ENCODE measurements at regions not wholly inside any gene's neighbourhood (a gene's known extent, or its start where the extent isn't known, plus 50 kb on each side); places are given as distances from the start of the nearest gene placed in this dataset.
"Not testable (repeated sequence)": the region's sequence is repeated elsewhere in the genome, so short reads cannot be mapped to it uniquely, and the experiment has no call there.

DNA sequence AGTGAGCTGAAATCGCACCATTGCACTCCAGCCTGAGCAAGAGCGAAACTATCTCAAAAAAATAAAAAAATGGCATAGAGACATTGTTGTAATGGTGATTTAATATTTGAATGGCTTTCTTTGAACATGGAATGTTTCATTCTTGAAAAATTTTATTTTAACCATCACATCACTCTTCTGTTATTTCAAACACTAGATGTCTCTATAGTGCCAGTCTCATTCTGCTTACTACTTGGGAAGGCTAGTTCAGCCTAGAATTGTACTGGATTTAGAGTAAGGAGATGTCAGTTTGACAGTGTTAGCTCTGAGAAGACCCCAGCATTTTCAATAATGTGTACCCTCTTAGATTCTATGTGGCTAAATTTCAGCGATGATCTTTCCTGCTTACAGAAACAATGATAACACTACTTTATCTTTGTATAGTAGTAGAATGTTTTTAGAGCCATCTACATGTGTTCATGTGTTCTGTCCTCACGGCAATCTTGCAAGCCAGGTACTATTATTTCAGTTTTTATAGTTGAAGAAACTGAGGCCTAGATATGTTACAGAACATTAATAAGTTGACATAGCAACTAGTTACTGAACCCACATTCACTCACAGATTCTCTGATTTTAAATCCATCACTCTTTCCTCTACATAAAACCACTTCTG lies 142.9 kb upstream of the ZSWIM2 start:
- DNase-seq: peak in 1 of 3 donors; percentile 57

DNA sequence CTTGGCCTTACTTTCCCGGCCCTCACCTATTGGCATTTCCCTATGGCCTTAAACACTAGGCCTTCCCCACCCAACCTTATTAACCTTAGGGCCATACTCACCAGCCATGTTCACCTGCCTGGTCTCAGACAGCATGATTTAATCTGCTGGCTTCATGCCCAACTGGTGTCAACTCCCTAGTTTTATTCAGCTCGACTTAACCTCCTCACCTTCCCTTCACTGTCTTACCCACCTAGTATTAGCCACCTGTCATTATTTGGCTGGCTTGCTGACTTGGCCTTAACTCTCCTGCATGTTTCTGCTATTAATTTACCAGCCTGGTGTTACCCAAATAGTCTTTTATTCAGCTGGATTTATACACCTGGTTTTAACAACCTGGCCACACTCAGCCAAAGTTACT lies 136.0 kb upstream of the ZSWIM2 start:
- no peak for DNase-seq

DNA sequence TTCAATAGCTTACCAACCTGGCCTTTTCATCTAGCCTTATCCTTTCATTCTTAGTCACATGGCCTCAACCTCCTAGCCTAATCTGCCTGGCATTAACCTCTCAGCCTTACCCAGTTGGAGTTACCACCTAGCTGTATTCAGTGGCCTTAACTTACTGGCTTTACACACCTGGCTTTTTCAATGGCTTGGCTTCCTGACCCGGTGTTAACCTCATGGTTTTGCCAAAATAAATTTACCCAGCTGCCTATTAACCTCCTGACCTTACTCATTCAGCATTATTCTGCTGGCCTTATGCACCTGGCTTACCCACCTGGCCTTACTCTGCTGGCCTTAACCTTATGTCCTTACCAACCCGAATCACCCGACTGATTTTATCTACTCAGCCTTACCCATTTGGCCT lies 135.5 kb upstream of the ZSWIM2 start:
- DNase-seq: no peak

DNA sequence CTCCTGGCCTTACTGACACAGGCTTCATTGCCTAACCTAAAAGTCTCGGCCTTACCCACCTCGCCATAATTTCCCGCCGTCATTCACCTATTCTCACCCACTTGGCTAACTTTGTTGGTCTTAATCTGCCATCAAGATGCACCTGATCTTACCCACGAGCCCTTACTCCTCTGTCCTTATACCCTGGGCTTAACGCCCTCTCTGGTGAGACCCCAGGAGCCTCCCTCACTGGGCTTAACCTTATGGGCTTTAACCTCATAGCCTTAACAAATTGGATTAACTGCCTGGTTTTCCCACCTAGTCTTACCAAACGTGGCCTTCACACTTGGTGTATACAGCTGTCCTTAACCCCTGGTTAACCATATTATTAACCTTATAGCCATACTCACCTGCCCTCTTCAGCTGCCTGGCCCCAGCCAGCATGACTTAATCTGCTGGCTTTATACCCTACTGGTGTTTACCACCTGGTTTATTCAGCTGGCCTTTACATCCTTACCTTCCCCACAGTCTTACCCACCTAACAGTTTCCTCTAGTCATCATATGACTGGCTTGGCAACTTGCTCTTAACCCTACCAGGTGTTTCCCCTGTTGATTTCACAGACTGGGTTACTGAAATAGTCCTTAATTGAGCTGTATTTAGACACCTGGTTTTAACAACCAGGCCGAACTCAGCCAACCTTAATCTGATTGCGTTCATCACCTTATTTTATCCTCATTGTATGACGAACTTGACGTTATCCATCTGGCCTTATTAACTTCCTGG lies 132.0 kb upstream of the ZSWIM2 start:
- no peak for DNase-seq

DNA sequence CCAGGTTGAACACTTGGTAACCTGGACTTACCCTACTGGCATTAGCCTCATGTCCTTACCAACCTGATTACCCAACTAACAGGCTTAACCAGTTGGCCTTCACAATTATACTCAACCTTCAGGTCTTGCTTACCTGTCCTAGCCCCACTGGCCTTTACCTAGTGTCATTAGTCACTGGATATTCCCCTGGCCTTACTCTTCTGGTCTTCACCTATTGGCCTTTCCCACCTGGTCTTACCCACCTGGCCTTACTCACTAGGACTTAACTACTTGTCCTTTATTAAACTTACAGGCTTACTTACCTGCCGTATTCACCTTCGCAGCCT lies 131.1 kb upstream of the ZSWIM2 start:
- no peak for DNase-seq

DNA sequence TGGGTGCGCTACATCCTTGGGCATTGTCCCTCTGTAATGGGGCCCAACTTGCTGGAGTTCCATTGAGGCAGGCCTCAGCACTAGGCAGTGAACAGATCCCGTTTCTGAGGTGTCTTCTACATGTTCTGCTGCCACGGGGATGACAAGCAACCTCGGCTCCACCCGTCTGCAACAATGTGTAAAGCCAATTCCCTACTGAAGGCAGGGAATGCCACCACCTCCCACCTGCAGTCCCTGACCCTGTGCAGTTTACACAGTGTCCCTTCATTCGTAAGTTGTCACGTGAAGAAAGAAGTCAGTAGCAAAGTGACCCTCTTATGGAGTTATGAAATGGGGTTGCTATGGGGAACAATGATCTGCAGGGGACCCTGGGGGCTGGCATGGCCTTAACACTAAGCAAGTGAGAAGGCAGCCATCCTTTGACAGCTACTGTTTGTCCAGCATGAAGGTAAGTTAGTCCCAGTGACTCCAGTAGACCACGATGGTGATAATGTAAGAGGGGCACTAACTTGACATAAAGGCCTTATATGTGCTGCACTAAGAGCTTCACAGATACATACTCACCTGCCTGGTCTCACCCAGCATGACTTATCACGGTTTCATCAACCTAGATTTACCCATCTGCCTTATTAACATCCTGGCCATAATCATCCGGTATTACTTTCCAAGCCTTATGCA lies 130.6 kb upstream of the ZSWIM2 start:
- DNase-seq: no peak

DNA sequence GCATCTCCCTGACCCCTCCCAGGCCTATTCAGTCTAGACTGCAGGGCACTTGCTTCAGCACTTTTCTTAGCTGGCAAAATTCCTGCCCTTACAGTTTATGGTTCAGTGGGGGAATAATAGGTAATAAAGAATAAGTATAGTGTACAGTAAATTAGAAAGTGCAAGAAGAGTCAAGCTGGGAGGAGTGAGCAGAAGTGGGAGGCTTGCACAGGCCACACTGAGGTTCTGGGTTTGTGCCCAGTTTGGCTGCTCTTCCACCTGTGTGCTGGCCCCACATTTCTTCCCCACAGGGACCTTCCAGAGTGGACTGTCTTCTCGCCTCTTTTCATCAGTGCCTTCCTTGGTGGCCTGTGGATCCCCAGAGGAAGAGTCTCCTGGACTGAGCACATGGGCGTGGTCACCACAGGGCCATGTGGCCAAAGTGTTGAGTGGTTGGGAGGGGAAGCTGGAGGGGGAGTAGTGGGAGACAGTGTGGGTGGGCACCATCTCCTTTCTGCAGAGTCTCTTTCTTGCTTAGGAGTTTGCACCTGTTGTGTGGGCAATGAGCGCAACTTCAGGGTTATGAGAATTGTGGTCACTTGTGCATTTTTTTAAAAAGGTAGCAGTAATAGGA lies 128.6 kb upstream of the ZSWIM2 start:
- DNase-seq: no peak

DNA sequence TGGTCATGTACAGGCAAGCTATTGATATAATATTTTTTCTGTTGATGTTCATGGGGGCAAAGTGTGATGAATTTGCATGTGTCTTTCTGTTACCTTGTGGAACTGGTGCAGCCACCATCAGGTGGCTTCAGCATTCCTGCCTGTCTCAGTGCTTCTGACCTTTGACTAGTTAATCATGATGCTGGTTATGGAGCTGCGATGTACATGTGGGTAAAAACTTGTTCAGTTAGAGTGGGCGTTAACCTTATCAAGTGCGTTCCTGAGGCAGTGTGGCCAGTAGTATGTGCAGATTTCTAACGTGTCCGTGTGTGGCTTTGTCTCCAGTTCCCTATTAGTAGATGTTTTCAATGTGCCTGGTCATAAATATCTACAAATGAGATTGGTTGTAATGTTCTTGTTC lies 127.4 kb upstream of the ZSWIM2 start:
- DNase-seq: no peak

DNA sequence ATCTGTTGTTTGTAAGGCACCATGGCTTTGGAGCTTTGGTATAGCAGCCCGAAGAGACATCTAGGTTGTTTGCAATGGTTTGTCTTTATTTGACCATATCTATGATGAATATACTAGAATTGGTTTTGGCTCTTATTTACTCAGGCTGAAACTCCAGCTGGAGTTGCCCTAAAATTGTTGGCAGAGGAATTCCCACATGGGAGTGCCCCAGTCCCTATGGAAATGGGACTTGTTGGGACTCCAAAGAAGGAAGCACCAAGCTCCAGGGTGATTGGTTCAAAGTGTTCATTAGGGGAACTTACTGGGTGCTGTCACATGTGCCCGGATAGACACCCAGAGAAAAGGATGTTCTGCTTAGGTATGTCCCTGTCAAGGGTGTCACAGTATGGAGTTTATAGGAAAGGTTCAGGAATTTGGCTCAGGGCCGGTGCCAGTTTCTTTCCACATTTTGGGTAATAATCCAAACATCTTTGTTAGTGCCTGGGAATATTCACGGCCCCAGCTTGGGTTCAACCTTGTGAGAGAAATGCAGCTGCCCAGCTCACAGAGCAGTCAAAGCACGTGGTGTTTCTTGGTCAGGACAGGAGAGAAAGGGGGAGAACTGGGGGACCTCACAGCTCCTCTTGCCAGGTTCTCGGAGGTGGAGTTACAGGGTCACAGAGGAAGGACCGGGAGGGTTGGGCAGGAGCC lies 123.5 kb upstream of the ZSWIM2 start:
- DNase-seq: no peak

DNA sequence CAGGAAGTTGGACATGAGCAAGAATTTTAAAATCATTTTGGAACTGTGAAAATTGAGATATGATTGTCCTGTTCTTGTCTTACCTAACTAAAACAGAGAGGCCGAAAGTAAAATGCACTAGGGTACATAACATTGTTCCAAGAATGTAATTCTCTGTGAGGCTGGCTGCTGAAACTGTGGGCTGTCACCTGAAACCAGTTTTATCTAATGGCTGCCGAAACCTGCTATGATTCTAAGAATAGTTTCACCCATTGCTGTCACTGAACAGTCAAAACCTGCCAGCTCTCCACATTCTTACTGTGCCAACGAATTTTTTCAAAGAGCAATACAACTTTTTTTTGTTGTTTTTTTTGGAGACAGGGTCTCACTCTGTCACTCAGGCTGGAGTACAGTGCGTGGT lies 119.3 kb upstream of the ZSWIM2 start:
- DNase-seq: no peak

DNA sequence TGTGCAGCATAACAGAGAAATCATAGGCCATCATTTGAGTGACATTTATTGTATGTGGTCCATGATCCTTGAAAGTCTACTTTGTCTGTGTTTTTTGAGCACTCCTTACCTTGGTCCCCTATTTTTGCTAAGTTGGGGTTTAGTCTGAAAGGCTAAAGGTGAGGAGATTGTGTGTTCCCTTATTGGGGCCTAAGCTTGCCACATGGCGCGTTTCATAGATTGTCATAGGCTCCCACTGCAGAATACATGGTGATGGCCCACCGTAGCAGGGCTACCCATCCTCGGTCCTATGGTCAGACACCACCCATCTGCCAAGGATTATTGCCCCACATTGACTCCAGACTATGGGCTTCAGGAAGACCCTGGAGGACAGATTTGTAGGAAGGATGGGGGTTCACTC lies 117.0 kb upstream of the ZSWIM2 start:
- no peak for DNase-seq

DNA sequence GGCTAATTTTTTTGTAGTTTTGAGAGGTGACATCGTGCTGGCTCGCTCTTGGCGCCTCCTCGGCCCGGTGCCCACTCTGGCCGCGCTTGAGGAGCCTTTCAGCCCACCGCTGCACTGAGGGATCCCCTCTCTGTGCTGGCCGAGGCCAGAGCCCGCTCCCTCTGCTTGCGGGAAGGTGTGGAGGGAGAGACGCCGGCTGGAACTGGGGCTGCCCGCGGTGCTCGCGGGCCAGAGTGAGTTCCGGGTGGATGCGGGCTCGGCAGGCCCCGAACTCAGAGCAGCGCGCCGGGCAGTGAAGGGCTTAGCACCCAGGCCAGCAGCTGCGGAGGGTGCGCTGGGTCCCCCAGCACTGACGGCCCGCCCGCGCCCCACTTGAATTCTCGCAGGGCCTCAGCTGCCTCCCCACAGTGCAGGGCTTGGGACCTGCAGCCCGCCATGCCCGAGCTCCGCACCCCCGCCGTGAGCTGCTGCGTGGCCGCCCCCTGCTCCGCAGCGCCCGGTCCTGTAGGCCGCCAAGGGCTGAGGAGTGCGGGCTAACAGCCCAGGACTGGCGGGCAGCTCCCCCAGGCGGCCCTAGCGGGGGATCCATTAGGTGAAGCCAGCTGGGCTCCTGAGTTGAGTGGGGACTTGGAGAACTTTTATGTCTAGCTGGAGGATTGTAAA lies 113.2 kb upstream of the ZSWIM2 start:
- no peak for DNase-seq

DNA sequence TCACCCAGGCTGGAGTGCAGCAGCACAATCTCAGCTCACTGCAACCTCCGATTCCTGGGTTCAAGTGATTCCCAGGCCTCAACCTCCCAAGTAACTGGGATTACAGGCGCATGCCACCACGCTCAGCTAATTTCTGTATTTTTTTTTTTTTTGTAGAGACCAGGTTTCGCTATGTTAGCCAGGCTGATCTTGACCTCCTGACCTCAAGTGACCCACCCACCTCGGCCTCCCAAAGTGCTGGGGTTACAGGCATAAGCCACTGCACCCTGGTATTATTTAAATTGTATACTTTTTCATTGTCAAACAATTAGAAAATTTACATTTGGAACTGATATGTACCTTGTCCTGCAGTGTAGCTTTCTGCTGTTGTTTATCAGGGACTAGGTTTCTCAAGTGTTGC lies 111.3 kb upstream of the ZSWIM2 start:
- DNase-seq: not testable (repeated sequence)

DNA sequence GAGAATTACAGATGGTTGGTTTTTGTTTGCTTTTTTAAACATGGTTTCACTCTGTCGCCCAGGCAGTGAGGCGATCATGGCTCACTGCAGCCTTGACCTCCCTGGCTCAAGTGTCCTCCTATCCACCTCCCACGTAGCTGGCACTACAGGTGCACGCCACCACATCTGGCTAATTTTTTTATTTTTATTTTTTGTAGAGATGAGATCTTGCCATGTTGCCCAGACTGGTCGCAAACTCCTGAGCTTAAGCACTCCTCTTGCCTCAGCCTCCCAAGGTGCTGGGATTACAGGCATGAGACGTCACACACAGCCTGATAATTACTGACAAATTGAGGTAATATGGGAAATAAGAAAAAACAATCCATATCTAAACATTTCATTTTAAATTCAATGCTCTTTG lies 110.5 kb upstream of the ZSWIM2 start:
- DNase-seq: no peak

DNA sequence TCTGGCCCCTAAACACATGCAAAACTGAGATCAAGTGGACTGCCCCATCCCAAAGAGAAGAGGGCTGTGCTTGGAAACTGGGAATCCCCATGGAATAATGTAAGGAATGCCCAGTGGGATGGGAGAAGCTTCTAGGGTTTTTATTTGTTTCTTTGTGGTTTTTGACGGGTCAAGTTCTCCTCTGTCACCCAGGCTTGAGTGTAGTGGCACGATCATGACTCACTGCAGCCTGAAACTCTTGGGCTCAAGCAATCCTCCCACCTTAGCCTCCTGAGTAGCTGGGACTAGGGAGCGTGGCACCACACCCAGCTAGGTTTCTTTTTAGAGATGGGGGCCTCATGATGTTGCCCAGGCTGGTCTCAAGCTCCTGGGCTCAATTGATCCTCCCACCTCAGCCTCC lies 101.7 kb upstream of the ZSWIM2 start:
- no peak for DNase-seq

DNA sequence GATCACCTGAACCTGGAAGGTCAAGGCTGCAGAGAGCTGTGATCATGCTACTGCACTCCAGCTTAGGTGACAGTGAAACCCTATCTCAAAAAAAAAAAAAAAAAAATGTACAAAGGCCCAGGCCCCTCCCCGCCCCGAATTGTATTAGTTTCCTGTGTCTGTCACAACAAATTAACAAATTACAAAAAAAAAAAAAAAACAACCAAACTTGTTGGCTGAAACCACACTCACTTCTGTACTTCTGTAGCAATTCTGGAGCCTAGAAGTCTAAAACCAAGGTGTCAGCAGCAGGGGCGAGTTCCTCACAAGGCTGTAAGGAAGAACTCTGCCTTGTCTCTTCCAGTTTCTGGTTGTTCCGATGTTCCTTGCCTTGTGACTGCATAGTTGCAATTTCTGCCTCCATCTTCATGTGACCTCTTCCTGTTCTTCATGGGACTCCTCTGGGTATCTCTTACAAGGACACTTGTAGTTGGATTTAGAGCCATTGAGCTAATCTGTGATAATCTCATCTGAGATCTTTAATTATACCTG lies 100.8 kb upstream of the ZSWIM2 start:
- DNase-seq: peak in 1 of 3 donors; percentile 22

DNA sequence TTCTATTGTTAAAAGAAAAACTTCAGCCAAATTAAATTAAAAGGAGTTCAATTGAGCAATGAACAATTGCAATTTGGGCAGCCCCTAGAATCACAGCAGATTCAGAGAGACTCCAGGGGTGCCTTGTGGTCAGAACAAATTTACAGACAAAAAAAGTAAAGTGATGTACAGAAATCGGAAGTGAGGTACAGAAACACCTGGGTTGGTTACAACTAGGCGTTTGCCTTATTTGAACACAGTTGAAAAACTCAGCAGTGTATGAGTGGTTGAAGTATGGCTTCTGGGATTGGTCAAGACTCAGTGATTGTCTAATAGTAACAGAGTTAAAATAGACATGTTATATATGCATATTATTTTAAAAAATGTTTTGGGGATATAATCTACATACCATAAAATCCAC lies 98.5 kb upstream of the ZSWIM2 start:
- DNase-seq: no peak

DNA sequence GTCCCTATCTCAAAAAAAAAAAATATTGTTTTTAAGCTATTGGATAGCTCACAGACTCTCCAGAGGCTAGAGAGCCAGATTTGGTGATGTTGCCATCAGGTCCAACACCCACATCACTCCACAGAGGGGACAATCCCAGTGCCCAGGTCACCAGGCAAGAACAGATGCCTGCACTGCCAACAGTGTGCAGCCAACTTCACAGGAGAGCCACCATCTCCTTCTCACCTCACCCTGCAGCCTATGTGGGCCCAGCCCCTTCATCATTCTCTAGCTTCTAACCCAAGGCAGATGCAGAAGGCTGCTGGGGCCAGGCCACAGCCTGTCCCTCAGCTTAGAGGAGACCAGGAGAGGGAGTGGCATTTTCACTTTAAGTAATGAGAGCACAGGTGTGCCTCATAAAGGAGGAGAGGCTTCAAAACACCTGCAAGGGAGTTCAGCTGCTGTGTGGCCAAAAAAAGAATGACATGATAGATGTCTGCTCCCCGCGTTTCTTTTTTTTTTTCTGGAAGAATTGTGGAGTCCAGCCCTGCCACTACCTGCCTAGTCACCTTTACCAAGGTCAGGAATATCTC lies 98.0 kb upstream of the ZSWIM2 start:
- no peak for DNase-seq

DNA sequence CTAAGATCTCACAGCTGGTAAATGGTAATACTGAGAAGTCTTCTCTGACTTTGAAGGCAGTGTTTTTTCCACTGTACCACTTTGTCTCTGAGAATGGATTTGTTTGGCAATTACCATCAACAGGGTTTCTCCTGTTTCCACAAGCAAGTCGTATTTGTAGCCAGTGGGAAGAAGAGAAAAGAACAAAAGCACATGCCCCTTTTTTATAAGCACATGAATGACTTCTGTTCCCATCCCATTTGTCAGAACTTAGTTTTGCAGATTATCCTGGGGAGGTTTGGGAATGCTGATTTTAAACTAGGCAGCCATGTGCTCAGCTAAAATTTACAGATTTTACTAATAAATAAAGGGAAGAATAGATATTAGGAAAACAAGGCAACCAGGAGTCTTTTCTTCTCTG lies 92.9 kb upstream of the ZSWIM2 start:
- peak in 1 of 3 donors; percentile 12 for DNase-seq

DNA sequence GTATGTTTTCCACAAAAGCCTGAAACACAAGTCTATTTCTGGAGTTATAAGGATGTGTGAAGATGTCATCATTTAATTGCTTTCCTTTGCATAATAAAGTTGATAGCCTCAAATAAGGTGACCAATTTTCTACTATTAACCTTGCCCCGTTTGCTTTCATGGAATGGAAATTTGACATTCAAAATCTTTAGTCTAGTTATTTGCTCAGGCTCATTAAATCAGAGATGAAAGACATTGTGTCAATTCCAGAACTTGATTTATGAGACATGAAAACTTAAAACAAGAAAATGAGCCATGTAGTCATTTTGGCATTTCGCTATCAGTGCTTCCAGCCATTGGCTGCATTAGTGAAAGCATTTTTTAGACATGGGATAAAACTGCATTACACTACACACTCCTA lies 91.5 kb upstream of the ZSWIM2 start:
- DNase-seq: no peak

DNA sequence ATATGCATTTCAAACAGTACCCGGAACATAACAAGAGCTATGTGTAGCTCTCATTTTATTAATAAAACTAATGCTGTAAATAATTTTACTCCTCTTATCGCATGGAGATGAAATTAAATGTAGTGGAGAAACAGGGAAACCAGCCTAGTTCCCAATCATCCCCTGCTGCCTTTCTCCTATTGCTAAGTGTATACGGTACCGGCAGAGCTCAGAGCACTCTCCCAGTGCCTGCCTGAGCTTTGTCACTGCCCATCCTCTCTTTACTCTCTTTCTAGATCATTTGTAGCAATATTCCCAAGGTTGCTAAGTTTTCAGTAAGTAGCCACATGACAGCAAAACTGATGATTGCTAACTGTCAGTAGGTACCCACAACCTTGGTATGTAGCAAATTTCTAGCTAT lies 85.5 kb upstream of the ZSWIM2 start:
- DNase-seq: no peak

Data from muscle of back (tissue), 3 donors.